GM19397 (cell line): ENCODE measurements at regions not wholly inside any gene's neighbourhood (a gene's known extent, or its start where the extent isn't known, plus 50 kb on each side); places are given as distances from the start of the nearest gene placed in this dataset.
"Not testable (repeated sequence)": the region's sequence is repeated elsewhere in the genome, so short reads cannot be mapped to it uniquely, and the experiment has no call there.

Experiments used
- ATAC-seq: cut with Tn5 transposase; IDR thresholded peaks from one replicate; pipeline ENCODE4 v1.9.1; 2021; ENCODE audit warnings: mild to moderate bottlenecking, moderate library complexity; ENCODE audit not compliant: unreplicated experiment

DNA sequence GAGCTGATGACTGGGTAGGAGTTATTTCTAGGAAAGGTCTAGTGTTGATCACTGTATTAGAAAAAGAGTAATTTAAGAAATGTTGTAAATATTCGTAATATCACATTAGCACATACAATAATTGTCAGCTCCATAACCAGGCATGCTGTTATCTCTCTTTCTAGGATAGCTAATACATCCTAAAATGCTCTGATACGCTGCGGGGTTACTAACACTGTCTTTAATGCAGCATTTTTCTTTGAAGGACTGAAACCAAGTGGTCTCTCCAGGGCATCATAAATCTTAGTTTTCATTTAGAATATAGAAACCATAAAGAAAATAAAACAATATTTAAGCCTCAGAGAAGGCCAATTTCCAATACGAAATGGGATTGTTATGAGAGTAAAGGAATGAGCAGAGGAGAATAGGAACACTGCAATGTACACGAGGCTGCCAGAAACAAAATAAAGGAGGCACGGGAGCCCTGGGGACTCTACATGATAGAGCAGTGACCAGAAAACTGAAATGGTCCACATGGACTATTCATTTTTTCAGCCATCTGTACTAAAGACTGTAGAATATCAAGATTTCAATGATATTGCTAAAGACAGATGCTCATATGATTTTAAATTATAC lies 1606.7 kb upstream of the AGA start:
- ATAC-seq = no peak

- ATAC-seq = no peak
Observed at GRCh38 chr4:179051206-179051605, 1609.0 kb upstream of the AGA start.

DNA sequence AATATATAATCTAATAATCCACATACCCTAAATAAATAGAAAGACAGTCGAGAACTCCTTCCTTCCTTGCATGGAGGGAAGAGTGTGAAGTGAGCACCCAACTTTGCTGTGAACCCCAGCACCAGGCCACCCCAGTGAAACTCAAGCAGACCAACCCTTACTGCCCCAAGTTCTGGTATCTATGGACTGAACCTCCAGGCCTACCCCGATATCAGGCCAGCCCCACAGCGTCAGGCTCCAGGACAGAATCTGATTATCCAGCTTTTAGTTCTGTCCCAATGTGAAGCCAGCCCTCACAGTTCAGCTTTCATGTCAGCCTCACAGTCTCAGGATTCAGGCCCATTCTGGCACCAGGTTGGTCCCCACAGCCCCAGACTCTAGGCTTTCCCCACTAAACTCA lies 1617.2 kb upstream of the AGA start:
- no peak for ATAC-seq

GRCh38 chr4:179066254-179066653 lies 1624.0 kb upstream of the AGA start:
- not testable (repeated sequence) for ATAC-seq

DNA sequence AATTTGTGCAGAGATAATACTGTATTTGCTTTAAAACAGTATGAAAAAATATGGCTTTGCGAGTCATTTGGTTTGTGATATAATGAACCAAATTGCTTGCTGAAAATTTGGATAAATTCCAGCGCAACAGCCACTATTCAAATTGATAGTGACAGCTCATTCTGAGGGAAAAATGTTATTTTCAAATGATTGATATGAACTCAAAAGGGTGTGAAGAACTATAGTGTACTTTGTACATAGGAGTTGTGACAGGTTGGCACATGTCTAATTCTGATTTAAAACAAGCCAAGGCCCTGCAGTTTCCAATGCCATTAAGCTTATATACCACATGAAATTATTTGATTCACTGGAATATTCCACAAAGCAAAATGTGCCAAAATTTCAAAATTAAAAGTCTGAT lies 1628.9 kb upstream of the AGA start:
- ATAC-seq = no peak

DNA sequence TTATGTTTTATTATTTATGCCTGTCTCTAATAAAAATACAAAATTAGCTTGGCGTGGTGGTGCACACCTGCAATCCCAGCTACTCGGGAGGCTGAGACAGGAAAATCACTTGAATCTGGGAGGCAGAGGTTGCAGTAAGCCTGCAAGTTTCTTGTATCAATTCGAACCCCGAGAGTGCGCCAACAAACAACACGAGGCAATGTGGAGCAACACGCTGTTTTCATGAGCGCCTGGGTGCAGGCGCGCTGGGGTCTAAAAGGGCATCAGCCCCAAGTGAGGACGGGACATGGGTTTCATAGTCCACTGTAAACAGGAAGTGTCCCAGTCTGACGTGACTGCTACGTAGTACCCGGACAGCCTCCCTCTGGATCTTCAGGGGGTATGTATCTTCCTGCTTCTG lies 1634.6 kb upstream of the AGA start:
- ATAC-seq = no peak

DNA sequence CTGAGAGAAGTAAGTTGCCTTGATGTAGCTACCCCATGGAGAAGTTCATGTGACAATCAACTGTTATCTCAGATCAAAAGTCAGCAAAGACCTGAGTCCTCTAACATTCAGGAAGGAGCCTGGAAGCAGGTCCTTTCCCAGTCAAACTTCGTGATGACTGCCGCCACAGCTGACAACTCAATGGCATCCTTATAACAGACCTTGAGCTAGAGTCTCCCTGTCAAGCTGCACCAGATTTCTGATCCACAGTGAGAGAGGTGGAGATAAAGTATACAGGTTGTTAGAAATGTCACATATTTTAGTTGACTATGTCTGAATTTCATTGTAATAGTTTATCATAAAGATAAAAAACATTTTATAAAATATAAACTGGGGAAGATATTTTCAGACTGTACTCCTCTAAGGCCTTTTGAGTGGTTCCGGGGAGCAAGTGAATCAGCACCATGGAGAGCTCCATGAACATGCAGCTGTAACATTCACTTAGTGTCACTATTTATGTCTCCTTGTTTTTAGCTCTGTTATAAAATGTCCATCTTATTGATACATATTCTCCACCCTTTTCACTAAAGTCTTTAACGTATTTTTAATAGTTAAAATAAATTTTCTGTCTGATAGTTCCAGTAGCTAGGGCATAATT lies 1653.5 kb upstream of the AGA start:
- ATAC-seq = no peak

DNA sequence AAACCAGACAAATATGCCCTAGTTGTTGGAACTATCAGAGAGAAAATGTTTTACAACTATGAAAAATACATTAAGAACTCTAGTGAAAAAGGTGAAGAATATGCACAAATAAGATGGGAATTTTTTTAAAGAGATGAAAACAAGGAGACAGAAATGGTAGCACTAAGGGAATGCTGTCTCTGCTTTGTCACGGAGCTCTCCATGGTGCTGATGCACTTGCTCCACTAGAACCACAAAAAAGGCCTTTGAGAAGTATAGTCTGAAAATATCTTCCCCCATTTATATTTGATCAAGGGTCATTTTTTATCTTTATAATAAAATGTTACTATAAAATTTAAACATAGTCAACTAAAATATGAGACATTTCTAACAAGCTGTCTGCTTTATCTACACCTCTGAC lies 1655.5 kb upstream of the AGA start:
- no peak for ATAC-seq

DNA sequence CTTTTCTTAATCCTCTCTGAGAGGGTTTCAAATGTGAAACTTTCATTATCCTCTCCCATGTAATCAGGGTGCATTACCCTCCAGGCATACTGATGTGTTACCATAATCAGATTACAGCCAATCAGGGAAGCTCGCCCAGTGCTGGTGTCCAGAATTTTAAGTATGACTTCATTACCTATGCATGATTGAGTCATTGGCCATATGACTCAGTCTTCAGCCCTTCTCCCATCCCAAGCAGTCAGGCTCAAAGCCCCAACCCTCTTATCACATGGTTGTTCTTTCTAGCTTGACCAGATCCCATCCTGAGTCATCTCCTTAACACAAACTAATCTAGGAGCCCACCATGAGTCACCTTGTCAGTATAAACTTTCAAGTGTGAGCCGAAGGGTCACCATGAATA lies 1668.1 kb upstream of the AGA start:
- ATAC-seq = no peak

DNA sequence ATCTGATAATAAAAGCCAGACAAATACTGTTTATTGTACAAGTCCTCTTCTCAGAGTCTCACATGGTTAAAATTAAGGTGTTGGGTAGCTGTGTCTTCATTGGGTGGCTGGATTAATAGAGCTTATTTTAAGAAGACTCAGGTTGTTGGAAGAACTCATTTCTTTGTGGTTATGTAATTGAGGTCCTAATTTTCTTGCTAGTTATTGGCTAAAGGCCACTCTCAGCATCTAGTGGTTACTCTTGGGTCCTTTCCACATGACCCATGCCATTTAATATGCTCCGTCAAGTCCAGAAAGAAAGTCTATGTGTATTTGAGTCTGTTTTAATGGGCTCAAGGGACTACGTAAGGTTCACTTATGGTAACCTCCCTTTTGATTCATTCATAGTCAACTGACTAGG lies 1668.6 kb upstream of the AGA start:
- ATAC-seq = no peak

GRCh38 chr4:179112441-179113170 lies 1670.4 kb upstream of the AGA start:
- ATAC-seq = no peak

GRCh38 chr4:179114615-179115014 lies 1672.4 kb upstream of the AGA start:
- no peak for ATAC-seq

- no peak for ATAC-seq
Observed at GRCh38 chr4:179116011-179116410, 1673.8 kb upstream of the AGA start.

- ATAC-seq = no peak
Observed at GRCh38 chr4:179116581-179116980, 1674.3 kb upstream of the AGA start.

- no peak for ATAC-seq
Observed at GRCh38 chr4:179123084-179123483, 1680.8 kb upstream of the AGA start.

- no peak for ATAC-seq
Observed at GRCh38 chr4:179124419-179124818, 1682.2 kb upstream of the AGA start.

DNA sequence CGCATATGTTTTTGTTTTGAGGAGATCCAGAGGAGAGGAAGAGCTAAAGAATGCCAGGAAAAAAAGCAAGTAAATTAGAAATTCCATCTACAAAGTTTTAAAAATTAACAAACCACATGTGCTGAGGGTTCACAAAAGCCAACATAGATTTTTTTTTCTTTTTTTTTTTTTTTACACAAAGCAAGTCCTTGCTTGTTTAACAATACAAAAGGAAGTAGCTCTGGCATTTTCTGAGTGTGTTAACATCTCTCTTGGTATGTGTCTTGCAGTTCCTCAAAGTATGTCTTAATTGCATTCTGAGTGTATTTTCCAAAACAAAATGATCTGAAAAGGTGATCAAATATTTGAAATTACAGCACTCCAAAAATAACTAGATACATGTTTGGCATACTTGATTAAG lies 1682.7 kb upstream of the AGA start:
- ATAC-seq = no peak

- no peak for ATAC-seq
Observed at GRCh38 chr4:179125870-179126269, 1683.6 kb upstream of the AGA start.

DNA sequence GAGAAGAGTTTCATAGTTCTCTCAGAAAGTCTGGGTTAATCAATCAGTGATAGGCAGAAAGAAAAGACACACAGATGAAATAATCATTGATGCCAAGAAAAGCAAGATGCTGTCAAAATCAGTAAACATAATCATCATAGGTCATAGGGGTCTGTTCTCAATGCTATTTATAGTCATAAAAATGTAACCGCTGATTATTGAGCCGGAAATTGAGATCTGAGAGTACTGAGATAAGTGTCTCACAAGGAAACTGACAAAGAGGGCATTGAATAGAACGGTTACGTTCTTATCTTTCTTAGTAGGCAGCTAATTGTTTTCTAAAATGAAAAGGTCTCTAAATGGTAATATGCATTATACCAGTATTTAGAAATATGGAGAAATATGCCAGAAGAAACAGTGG lies 1686.1 kb upstream of the AGA start:
- no peak for ATAC-seq

DNA sequence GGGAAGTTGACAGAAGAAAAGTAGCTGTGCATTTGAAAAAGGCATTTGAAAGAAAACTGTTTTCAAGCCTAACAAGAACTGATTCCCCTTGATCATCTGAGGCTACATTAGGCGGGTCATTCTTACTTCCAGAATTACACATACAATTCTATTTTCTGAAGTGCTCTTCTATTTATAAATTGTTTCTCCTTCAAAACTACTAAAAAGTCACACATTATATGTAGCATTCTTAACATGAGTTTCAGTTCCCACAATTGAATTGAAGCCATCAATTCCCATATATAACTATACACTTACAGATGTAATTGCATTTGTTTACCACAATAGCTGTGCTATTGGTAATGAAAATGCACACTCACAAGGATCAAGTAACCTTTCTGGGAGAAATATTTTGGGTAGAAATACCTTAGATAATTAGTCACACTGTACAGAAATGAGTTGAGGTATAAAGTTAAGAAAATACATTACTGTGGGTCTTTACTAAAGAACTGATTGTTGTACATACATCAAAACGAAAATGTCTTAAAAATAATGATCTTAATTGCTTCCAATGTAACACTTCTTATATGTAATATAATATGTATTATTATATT lies 1688.0 kb upstream of the AGA start:
- no peak for ATAC-seq

- no peak for ATAC-seq
Observed at GRCh38 chr4:179145746-179146525, 1703.7 kb upstream of the AGA start.
